Thyroid gland (tissue), 4 donors: ENCODE measurements at regions not wholly inside any gene's neighbourhood (a gene's known extent, or its start where the extent isn't known, plus 50 kb on each side); places are given as distances from the start of the nearest gene placed in this dataset.

ENCODE experiments used
- DNase-seq, 2 donors: peaks; one replicate each; pipeline ENCODE4 v3.0.0-alpha.2; 2019
- H3K27ac ChIP-seq, 3 donors: fragments of 200-600 bp; sonication (generic); 1 replicate in 2 of 3; 2 replicates in 1 of 3; pipeline ENCODE4 v1.5.1; 2016 to 2019; ENCODE audit warnings: mild to moderate bottlenecking in 1 of 3, moderate library complexity in 1 of 3
- H3K27me3 ChIP-seq: fragments of 200-600 bp; sonication (generic); one replicate; pipeline ENCODE4 v1.5.1; 2019
- H3K36me3 ChIP-seq, 2 donors: fragments of 200-600 bp; sonication (generic); one replicate each; pipeline ENCODE4 v1.5.1; 2016 to 2019
- H3K4me1 ChIP-seq, 2 donors: fragments of 200-600 bp; sonication (generic); one replicate each; pipeline ENCODE4 v1.5.1; 2017 to 2019
- H3K4me3 ChIP-seq, 3 donors: fragments of 200-600 bp; sonication (generic); replicated peaks in 1 of 3; 1 replicate in 2 of 3; 2 replicates in 1 of 3; pipeline ENCODE4 v1.5.1; 2016; ENCODE audit warnings: mild to moderate bottlenecking in 1 of 3
- H3K9me3 ChIP-seq: fragments of 200-600 bp; sonication (generic); one replicate; pipeline ENCODE4 v1.5.1; 2017
- CTCF ChIP-seq, 6 experiments: fragments of 200-600 bp in 3 of 6; fragments of 450-650 bp in 3 of 6; sonication (generic) in 3 of 6; IDR thresholded peaks; one replicate each; pipeline ENCODE4 v1.5.1; 2016 to 2019; ENCODE audit warnings: antibody characterized with exemption in 6 of 6, mild to moderate bottlenecking in 2 of 6, inconsistent platforms in 1 of 6, moderate library complexity in 1 of 6
- POLR2A ChIP-seq, 2 donors: fragments of 450-650 bp; IDR thresholded peaks; one replicate each; pipeline ENCODE4 v1.6.1; 2017; ENCODE audit warnings: antibody characterized with exemption in 2 of 2, mild to moderate bottlenecking in 2 of 2, moderate library complexity in 1 of 2
- WGBS, 2 donors: methylation state at CpG; one replicate each; pipeline ENCODE4 v1.1.5; 2017; 5-methylcytosine and 5-hydroxymethylcytosine counted together
- intact Hi-C: fragments of 100-400 bp; cut with DNase I; formaldehyde crosslinking; loops from one replicate; pipeline ENCODE4 v1.15.1; 2023

DNA sequence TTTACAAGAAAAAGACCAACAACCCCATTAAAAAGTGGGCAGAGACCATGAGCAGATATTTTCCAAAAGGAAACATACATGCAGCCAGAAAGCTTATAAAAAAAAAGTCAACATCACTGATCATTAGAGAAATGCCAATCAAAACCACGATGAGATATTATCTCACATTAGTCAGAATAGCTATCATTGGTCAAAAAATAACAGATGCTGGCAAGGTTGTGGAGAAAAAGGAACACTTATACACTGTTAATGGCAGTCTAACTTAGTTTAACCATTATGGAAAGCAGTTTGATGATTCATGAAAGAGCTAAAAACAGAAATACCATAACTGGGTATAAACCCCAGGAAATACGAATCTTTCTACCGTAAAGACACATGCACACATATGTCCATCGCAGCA, 76.3 kb downstream of the SUCNR1 start:
- Histone ChIP-seq H3K4me1 (no peaks in the 10 kb centered on the region), H3K27ac (no peak overlapping the region), H3K4me3 (no peak overlapping the region), H3K36me3 (no peaks in the 10 kb centered on the region), H3K27me3 (no peaks in the 10 kb centered on the region), H3K9me3 (no peaks in the 10 kb centered on the region)
- intact Hi-C loops, result no loop called here
- TF ChIP-seq POLR2A (IDR thresholded peaks at IDR 0.05) (no peak), CTCF (IDR thresholded peaks at IDR 0.05) (no peak)
- DNase-seq, result no peak
- 93 to 94% methylated on average over 4 of the region's 4 CpGs for WGBS, 2 donors

DNA sequence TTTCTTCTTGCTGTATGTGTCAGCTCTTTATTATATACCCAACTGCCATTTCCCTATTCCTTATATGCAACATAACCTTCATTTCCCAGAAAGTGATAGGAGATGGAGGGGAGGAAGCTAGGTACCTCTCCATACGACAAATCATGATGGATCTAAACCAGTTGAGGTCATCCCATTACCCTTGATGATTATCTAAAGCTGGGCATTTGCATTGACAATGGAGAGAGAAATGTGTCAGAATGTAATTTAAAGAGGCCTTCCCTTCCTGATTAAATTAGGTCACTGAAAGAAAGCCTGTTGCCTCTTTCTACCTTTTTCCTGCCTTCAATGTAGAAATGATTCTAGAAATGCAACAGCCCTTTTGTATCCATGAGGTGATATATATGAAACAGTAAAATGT, 81.9 kb downstream of the SUCNR1 start:
- WGBS, 2 donors, result 51 to 53% methylated on average over 1 of the region's 1 CpG
- TF ChIP-seq CTCF (IDR thresholded peaks at IDR 0.05) (no peak), POLR2A (IDR thresholded peaks at IDR 0.05) (no peak)
- no peak for DNase-seq

GRCh38 chr3:151960961-151961580, 87.6 kb downstream of the SUCNR1 start:
- intact Hi-C loops, result no loop called here
- H3K4me1 ChIP-seq, result no peaks in the 10 kb centered on the region
- no peak overlapping the region for H3K27ac ChIP-seq

More for the DNA sequence above, 81.9 kb downstream of the SUCNR1 start:
- H3K27ac ChIP-seq, result no peak overlapping the region
- H3K36me3 ChIP-seq, result no peaks in the 10 kb centered on the region
- intact Hi-C loops, result no loop called here
- no peaks in the 10 kb centered on the region for H3K9me3 ChIP-seq
- H3K4me1 ChIP-seq, result no peaks in the 10 kb centered on the region
- H3K27me3 ChIP-seq, result no peaks in the 10 kb centered on the region
- no peak overlapping the region for H3K4me3 ChIP-seq

GRCh38 chr3:151962352-151962751, 88.9 kb downstream of the SUCNR1 start:
- no peaks in the 10 kb centered on the region for H3K36me3 ChIP-seq
- H3K4me1 ChIP-seq, result no peaks in the 10 kb centered on the region
- no peaks in the 10 kb centered on the region for H3K9me3 ChIP-seq
- WGBS, 2 donors, result 60 to 68% methylated on average over 1 of the region's 1 CpG
- no peak overlapping the region for H3K4me3 ChIP-seq
- intact Hi-C loops, result no loop called here
- TF ChIP-seq POLR2A (IDR thresholded peaks at IDR 0.05), result no peak
- H3K27ac ChIP-seq, result no peak overlapping the region
- H3K27me3 ChIP-seq, result no peaks in the 10 kb centered on the region
- no peak for DNase-seq

More at GRCh38 chr3:151960961-151961580, 87.6 kb downstream of the SUCNR1 start:
- no peaks in the 10 kb centered on the region for H3K27me3 ChIP-seq
- H3K36me3 ChIP-seq, result no peaks in the 10 kb centered on the region
- 80 to 91% methylated on average over 4 of the region's 4 CpGs for WGBS, 2 donors
- no peaks in the 10 kb centered on the region for H3K9me3 ChIP-seq
- no peak for TF ChIP-seq CTCF (IDR thresholded peaks at IDR 0.05)
- no peak for TF ChIP-seq POLR2A (IDR thresholded peaks at IDR 0.05)
- H3K4me3 ChIP-seq, result no peak overlapping the region
- DNase-seq, result no peak

GRCh38 chr3:151962912-151963311, 89.5 kb downstream of the SUCNR1 start:
- H3K4me1 ChIP-seq, result no peaks in the 10 kb centered on the region
- TF ChIP-seq CTCF (IDR thresholded peaks at IDR 0.05), result no peak
- TF ChIP-seq POLR2A (IDR thresholded peaks at IDR 0.05), result no peak
- intact Hi-C loops, result no loop called here
- H3K27me3 ChIP-seq, result no peaks in the 10 kb centered on the region
- no peak for DNase-seq
- no peaks in the 10 kb centered on the region for H3K36me3 ChIP-seq
- H3K27ac ChIP-seq, result no peak overlapping the region
- H3K4me3 ChIP-seq, result no peak overlapping the region
- H3K9me3 ChIP-seq, result no peaks in the 10 kb centered on the region
